ENCODE measurements at regions not wholly inside any gene's neighbourhood (a gene's known extent, or its start where the extent isn't known, plus 50 kb on each side); places are given as distances from the start of the nearest gene placed in this dataset.

DNA sequence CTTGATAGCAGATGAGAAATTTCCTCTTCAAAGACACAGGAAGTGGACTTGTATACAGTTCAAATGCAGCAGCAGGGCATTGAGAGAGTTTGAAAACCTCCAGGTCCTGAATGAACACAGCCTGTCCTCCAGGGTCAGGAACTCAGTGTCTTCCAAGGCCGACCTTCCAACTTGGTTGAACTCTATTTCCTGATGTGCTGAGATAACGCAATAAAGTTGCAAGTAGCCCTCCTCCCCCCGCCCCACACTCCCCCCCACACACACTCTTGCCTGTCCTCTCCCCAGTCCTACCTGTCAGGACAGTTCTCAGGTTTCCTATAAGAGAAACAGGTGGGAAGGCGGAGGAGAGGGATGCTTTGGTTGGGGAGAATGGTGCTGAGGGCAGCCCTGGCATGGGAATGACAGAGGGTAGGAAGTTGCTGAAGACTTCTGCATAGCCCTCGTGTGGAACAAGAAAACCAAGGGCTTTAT is 90.0 kb downstream of the CCDC71L start:
- DNase-seq (no peak), ATAC-seq (ENCODE audit: insufficient read depth, low FRiP score) (no peak)
- Histone ChIP-seq H3K27ac (ENCODE audit: low read depth in 1 of 2, low read length in 1 of 2) (no peak overlapping the region), H3K4me3 (no peak overlapping the region), H3K9me3 (ENCODE audit: control insufficient read depth in 4 of 4, insufficient read depth in 3 of 4, low read length in 3 of 4) (no peaks in the 10 kb centered on the region), H3K27me3 (ENCODE audit: control insufficient read depth in 3 of 3, insufficient read depth in 3 of 3, low read length in 2 of 3) (no peaks in the 10 kb centered on the region), H3K9ac (ENCODE audit: insufficient read depth in 1 of 2, low read length in 2 of 2) (no peak overlapping the region), H3K4me1 (ENCODE audit: control insufficient read depth in 5 of 5, insufficient read depth in 5 of 5, low read length in 5 of 5) (peaks cover 0 to 3% (median 0%) of the 10 kb centered on the region in 5 donors), H3K36me3 (ENCODE audit: control insufficient read depth in 4 of 4, insufficient read depth in 4 of 4, low read length in 4 of 4) (no peaks in the 10 kb centered on the region)
- no peak for TF ChIP-seq CTCF (IDR thresholded peaks at IDR 0.05; ENCODE audit: control extremely low read depth, extremely low read depth)
- 45 to 67% methylated on average over 5 of the region's 5 CpGs for WGBS, 2 donors

GRCh38 chr7:106570146-106570545 is 90.8 kb downstream of the CCDC71L start:
- no peak overlapping the region for H3K27ac ChIP-seq (ENCODE audit: low read depth in 1 of 2, low read length in 1 of 2)
- WGBS, 2 donors = 96 to 97% methylated on average over 2 of the region's 2 CpGs
- H3K9me3 ChIP-seq (ENCODE audit: control insufficient read depth in 4 of 4, insufficient read depth in 3 of 4, low read length in 3 of 4) = no peaks in the 10 kb centered on the region
- H3K9ac ChIP-seq (ENCODE audit: insufficient read depth in 1 of 2, low read length in 2 of 2) = no peak overlapping the region
- TF ChIP-seq CTCF (IDR thresholded peaks at IDR 0.05; ENCODE audit: control extremely low read depth, extremely low read depth) = no peak
- H3K4me1 ChIP-seq (ENCODE audit: control insufficient read depth in 5 of 5, insufficient read depth in 5 of 5, low read length in 5 of 5) = peaks cover 0 to 3% (median 0%) of the 10 kb centered on the region in 5 donors
- H3K4me3 ChIP-seq = no peak overlapping the region
- H3K27me3 ChIP-seq (ENCODE audit: control insufficient read depth in 3 of 3, insufficient read depth in 3 of 3, low read length in 2 of 3) = no peaks in the 10 kb centered on the region
- H3K36me3 ChIP-seq (ENCODE audit: control insufficient read depth in 4 of 4, insufficient read depth in 4 of 4, low read length in 4 of 4) = no peaks in the 10 kb centered on the region
- DNase-seq (no peak), ATAC-seq (ENCODE audit: insufficient read depth, low FRiP score) (no peak)

DNA sequence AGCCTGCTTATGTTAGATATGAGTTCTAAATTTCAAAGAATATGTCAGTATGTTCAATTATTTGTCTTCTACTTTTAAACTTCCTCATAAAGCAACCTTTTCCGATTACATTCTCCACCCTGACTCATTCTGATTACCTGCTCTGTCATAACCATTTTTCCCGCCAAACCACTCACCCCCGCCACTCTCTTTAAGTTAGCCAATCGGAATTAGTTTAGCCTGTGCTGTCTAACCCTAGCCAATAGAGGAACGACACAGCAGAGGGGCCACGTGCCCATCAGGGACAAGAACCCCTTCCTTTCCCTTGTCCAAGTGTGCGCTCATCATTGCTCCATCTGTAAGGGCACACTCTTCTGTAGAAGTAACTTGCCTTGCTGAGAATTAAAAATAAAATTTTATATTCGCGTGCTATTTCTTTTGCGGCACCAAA is 91.4 kb downstream of the CCDC71L start:
- no peak overlapping the region for H3K9ac ChIP-seq (ENCODE audit: insufficient read depth in 1 of 2, low read length in 2 of 2)
- H3K27me3 ChIP-seq (ENCODE audit: control insufficient read depth in 3 of 3, insufficient read depth in 3 of 3, low read length in 2 of 3) = no peaks in the 10 kb centered on the region
- DNase-seq = no peak
- H3K4me3 ChIP-seq = no peak overlapping the region
- H3K4me1 ChIP-seq (ENCODE audit: control insufficient read depth in 5 of 5, insufficient read depth in 5 of 5, low read length in 5 of 5) = peaks cover 0 to 3% (median 0%) of the 10 kb centered on the region in 5 donors
- no peak overlapping the region for H3K27ac ChIP-seq (ENCODE audit: low read depth in 1 of 2, low read length in 1 of 2)
- H3K36me3 ChIP-seq (ENCODE audit: control insufficient read depth in 4 of 4, insufficient read depth in 4 of 4, low read length in 4 of 4) = no peaks in the 10 kb centered on the region
- WGBS, 2 donors = 86 to 87% methylated on average over 10 of the region's 10 CpGs
- TF ChIP-seq CTCF (IDR thresholded peaks at IDR 0.05; ENCODE audit: control extremely low read depth, extremely low read depth) = no peak
- ATAC-seq (ENCODE audit: insufficient read depth, low FRiP score) = no peak
- no peaks in the 10 kb centered on the region for H3K9me3 ChIP-seq (ENCODE audit: control insufficient read depth in 4 of 4, insufficient read depth in 3 of 4, low read length in 3 of 4)

Data from lung (tissue), 11 donors.